Kidney (tissue), 13 donors: ENCODE measurements at regions not wholly inside any gene's neighbourhood (a gene's known extent, or its start where the extent isn't known, plus 50 kb on each side); places are given as distances from the start of the nearest gene placed in this dataset.

Experiments
- DNase-seq, 5 donors: peaks; one replicate each; pipeline ENCODE4 v3.0.0-alpha.2; 2013 to 2020
- FAIRE-seq: peaks from 2 replicates; lab custom pipeline; 2012; peaks lifted over from hg19 to GRCh38; lab: Jason Lieb, UNC
- H3K27ac ChIP-seq, 2 donors: one replicate each; pipeline ENCODE4 v1.7.0; 2013; ENCODE audit warnings: low read depth in 2 of 2, low read length in 2 of 2, inconsistent platforms in 1 of 2
- H3K27me3 ChIP-seq: one replicate; pipeline ENCODE4 v1.7.1; 2013; ENCODE audit warnings: low read length, inconsistent platforms; ENCODE audit not compliant: control insufficient read depth, insufficient read depth
- H3K36me3 ChIP-seq, 3 donors: one replicate each; pipeline versions ENCODE4 v1.7.0 to v1.7.1; 2013; ENCODE audit warnings: low read length in 3 of 3, control low read depth in 1 of 3, inconsistent platforms in 1 of 3; ENCODE audit not compliant: insufficient read depth in 3 of 3, control insufficient read depth in 2 of 3
- H3K4me1 ChIP-seq, 3 donors: one replicate each; pipeline versions ENCODE4 v1.7.0 to v1.7.1; 2013; ENCODE audit warnings: low read length in 3 of 3, inconsistent platforms in 1 of 3, low read depth in 1 of 3; ENCODE audit not compliant: control insufficient read depth in 2 of 3, insufficient read depth in 2 of 3
- H3K4me3 ChIP-seq, 3 donors: one replicate each; pipeline versions ENCODE4 v1.7.0 to v1.8.1; 2013; ENCODE audit warnings: low read length in 3 of 3, control low read depth in 1 of 3, inconsistent platforms in 1 of 3
- H3K9ac ChIP-seq, 3 donors: one replicate each; pipeline versions ENCODE4 v1.7.0 to v1.7.1; 2013; ENCODE audit warnings: low read length in 3 of 3, control low read depth in 1 of 3, inconsistent platforms in 1 of 3
- H3K9me3 ChIP-seq, 3 donors: one replicate each; pipeline versions ENCODE4 v1.7.0 to v1.7.1; 2013; ENCODE audit warnings: low read length in 3 of 3, control low read depth in 1 of 3, inconsistent platforms in 1 of 3; ENCODE audit not compliant: control insufficient read depth in 2 of 3, insufficient read depth in 1 of 3
- CTCF ChIP-seq: IDR thresholded peaks from 3 replicates; pipeline ENCODE4 v1.5.1; 2012; ENCODE audit warnings: mild to moderate bottlenecking, moderate library complexity, borderline replicate concordance; ENCODE audit not compliant: insufficient read depth; ENCODE audit errors: extremely low read depth
- intact Hi-C: fragments of 100-400 bp; cut with DNase I; formaldehyde crosslinking; loops from one replicate; pipeline ENCODE4 v1.11.1; 2022
- donor health status: control.
- donor health status: control.
- donor health status: control.
- donor health status: control.
- donor health status: control.
- donor health status: DM: yes; HTN: yes; CAD: no.
- donor health status: Normal renal cell carcinoma (clear cell type).

GRCh38 chr11:86160541-86161149 lies 83.9 kb upstream of the EED start:
- H3K9ac ChIP-seq: no peak overlapping the region
- no peaks in the 10 kb centered on the region for H3K9me3 ChIP-seq
- DNase-seq: no peak
- TF ChIP-seq CTCF: no peak
- FAIRE-seq: no peak
- H3K4me3 ChIP-seq: no peak overlapping the region
- no peak overlapping the region for H3K27ac ChIP-seq
- H3K36me3 ChIP-seq: no peaks in the 10 kb centered on the region
- peaks cover 0 to 12% (median 3%) of the 10 kb centered on the region in 3 donors for H3K4me1 ChIP-seq
- no peaks in the 10 kb centered on the region for H3K27me3 ChIP-seq
- intact Hi-C loops: no loop called here

GRCh38 chr11:86159581-86159891 lies 85.0 kb upstream of the EED start:
- H3K27ac ChIP-seq: no peak overlapping the region
- FAIRE-seq (no peak), DNase-seq (no peak)
- no peak for TF ChIP-seq CTCF
- H3K4me1 ChIP-seq: peaks cover 0 to 12% (median 3%) of the 10 kb centered on the region in 3 donors
- H3K4me3 ChIP-seq: no peak overlapping the region
- H3K9ac ChIP-seq: no peak overlapping the region
- no peaks in the 10 kb centered on the region for H3K9me3 ChIP-seq
- intact Hi-C loops: no loop called here
- H3K27me3 ChIP-seq: no peaks in the 10 kb centered on the region
- H3K36me3 ChIP-seq: no peaks in the 10 kb centered on the region

- no peak overlapping the region for H3K9ac ChIP-seq
- no peak overlapping the region for H3K27ac ChIP-seq
- no peak for TF ChIP-seq CTCF
- H3K4me1 ChIP-seq: peaks cover 1 to 12% (median 3%) of the 10 kb centered on the region in 3 donors
- no peaks in the 10 kb centered on the region for H3K9me3 ChIP-seq
- intact Hi-C loops: no loop called here
- no peak for FAIRE-seq
- no peaks in the 10 kb centered on the region for H3K36me3 ChIP-seq
- DNase-seq: no peak
- no peak overlapping the region for H3K4me3 ChIP-seq
- H3K27me3 ChIP-seq: no peaks in the 10 kb centered on the region
Observed at GRCh38 chr11:86158704-86159580, 85.6 kb upstream of the EED start.
